Adipose tissue (tissue), 3 donors: ENCODE measurements at regions not wholly inside any gene's neighbourhood (a gene's known extent, or its start where the extent isn't known, plus 50 kb on each side); places are given as distances from the start of the nearest gene placed in this dataset.
"Not testable (repeated sequence)": the region's sequence is repeated elsewhere in the genome, so short reads cannot be mapped to it uniquely, and the experiment has no call there.

Experiments used
- H3K27ac ChIP-seq: one replicate; pipeline ENCODE4 v1.5.1; 2013; ENCODE audit warnings: low read depth, low read length
- WGBS, 3 donors: extraction: QIAGEN DNeasy Blood & Tissue Kit; methylation state at CpG; one replicate each; pipeline ENCODE4 v1.1.7; 2013; 5-methylcytosine and 5-hydroxymethylcytosine counted together
- donor health status: healthy with polysubstance abuse.
- donor health status: Bipolar disorder and iron deficiency.
- donor health status: healthy.

DNA sequence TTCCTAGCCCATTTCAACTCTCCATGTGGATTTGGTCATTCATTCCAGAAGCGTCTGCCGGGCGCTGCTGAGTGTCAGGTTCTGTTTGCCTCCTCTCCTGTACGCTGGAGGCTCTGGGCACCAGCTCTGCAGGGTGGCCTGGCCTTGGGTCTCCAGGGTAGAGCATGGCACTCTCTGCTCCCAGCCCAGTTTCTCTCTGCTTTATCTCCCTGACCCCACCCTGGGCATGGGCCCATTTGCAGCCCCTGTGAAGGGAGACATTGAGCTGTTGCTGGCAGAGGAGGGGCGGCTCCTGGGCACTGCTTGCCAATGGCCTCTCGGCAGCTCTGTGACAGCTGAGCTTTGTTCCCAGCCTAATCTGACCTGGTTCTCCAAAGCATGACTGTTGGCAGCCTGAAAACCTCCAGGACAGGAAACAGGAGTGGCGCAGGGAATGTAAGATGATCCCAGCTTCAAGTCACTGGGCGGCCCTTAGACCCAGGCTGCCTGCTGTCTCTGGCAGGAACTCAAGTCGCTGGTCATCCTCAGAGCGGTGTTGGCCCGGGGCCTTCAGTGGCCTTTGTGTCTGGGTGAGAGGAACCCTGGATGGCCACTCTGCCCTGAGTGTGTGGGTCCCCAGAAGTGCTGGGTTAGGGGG, 146.8 kb downstream of the SEC14L1 start:
- 21 to 71% (median 63%) methylated on average over 11 of the region's 11 CpGs for WGBS, 3 donors
- H3K27ac ChIP-seq: no peak overlapping the region

DNA sequence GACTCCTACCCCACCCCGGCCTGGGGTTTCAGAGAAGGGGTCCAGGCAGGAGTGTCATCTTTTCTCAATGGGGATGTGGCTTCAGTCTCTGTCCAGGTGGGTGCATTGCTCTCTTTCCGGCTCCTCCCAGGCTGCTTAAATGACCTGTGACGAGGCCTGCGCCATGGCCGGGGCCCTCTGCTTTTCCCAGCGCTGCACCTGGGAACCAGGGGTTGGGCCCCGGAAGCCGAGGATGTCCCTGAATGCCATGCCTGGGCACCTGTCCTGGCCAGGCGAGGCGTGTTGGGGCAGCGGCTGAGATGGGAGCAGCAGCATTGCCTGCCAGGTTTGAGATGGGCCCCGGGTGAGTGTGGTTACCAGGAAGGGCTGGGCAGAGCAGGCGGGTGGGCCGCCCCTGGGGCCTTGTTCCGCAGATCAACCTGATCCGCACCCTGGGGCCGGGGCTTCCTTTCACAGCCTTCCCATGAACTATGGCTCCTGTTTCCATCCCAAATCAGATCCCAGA, 147.4 kb downstream of the SEC14L1 start:
- 85 to 94% (median 87%) methylated on average over 17 of the region's 17 CpGs for WGBS, 3 donors
- no peak overlapping the region for H3K27ac ChIP-seq

- H3K27ac ChIP-seq: not testable (repeated sequence)
- 96 to 97% (median 97%) methylated on average over 20 of the region's 20 CpGs for WGBS, 3 donors
Measured at GRCh38 chr17:77290759-77291558, 150.2 kb downstream of the SEC14L1 start.

DNA sequence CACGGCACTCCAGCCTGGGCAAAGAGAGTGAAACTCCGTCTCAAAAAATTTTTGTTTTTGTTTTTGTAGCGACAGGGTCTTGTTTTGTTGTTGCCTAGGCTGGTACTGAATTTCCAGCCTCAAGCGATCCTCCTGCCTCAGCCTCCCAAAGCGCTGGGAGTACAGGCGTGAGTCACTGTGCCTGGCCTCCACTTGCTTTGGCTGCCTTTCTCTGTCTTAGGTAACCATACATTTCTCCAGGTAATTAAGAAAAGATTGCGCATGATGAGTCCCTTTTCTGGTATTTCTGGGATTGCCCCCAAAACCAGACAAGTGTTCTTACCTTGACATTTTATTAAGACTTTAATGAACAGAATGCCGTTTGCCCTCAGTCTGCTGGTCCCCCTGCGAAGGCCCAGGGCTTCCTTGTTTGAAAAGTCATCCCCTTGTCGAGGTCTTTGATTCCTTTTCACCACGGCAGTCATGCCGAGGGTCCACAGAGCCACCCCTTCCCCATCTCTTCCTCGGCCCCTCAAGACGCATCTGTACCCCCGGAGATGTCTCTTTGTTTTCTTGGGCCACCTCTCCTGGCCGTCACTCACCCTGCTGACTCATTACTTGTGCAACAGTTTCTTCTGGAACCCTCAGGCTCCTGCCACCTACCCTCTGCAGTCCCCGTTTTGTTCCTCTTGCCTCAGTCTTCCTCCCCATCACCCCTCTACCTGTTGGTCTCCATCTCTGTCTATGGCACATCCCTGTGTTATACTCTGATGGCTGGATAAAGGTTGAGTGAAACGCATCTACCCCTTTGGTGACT, 151.0 kb downstream of the SEC14L1 start:
- 88 to 97% (median 88%) methylated on average over 18 of the region's 18 CpGs for WGBS, 3 donors
- no peak overlapping the region for H3K27ac ChIP-seq

- WGBS, 3 donors: 90 to 94% (median 90%) methylated on average over 20 of the region's 20 CpGs
Measured at GRCh38 chr17:77294761-77295160, 154.0 kb downstream of the SEC14L1 start.

DNA sequence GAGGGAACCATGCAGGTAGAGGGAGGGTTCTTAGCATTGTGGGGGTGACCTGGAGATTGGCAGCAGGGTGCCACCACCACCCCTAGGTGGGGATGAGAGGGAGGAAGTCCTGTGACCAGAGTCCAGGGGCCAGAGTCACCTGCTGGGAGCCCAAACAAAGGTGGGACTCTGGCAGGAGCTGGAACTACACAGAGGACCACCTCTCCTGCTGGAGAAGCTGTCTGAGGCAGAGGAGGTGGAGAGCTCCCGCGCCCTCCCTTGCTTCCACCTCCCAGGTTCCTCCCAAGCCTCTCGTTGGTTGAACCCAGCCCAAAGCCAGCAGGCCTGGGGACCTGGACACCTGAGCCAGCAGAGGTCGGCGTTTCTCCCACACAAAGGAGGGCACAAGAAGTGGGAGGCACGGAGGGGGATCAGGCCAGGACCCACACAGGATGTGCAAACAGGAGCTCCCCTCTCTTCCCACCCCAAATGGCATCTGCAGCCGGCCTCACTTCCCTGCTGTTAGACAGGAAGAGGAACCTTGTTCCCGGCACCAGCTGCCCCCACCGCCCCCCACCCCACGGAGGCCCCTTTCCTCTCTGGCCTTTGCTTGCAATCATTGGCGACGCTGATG, 154.6 kb downstream of the SEC14L1 start:
- no peak overlapping the region for H3K27ac ChIP-seq
- WGBS, 3 donors: 43 to 85% (median 45%) methylated on average over 9 to 12 of the region's 12 CpGs

More at GRCh38 chr17:77294761-77295160, 154.0 kb downstream of the SEC14L1 start:
- no peak overlapping the region for H3K27ac ChIP-seq

GRCh38 chr17:77296769-77297409, 156.1 kb downstream of the SEC14L1 start:
- H3K27ac ChIP-seq: no peak overlapping the region
- WGBS, 3 donors: 96 to 97% (median 97%) methylated on average over 6 of the region's 6 CpGs

DNA sequence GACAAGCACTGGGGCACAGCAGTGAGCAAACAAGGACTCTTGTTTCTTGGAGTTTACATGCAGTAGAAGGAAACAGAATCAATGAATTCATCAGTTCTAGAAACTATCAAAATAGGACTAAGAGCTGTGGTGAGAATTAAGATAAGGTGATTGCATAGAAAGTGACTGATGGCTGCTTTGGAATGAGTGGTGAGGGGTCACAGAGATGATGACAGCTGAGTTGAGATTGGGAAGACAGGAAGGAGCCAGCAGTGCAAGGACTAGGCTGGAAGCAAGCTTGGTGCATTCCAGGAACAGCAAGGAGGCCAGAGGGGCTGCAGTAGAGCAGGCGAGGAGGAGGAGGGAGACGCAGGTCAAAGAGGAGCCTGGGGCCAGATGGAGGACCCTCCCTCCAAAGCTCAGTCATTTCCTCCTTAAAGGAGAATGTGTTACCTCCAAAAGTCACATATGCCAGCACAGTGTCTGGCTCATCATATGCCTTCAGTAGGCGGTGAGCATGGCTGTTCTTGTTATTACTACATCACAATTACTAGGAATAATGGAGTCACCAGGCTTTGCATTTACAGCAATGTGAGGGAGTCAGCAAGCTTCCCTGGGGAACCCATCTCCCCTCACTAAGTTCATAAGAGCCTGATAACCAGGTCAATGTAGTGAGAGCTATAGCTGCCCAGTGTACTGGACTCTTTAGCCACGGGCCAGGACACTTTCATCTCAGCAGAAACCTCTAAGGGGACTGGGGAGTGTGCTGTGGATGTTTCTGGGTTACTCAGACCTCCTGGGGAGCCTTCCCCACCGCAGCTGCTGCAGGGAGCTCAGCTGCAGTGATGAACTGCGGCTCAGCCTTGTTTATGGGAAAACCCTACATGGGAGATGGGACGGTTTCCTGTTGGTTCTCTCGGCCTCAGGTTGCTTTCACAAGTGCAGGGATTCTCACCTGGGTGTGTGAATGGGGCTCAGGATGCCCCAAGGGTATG, 157.2 kb downstream of the SEC14L1 start:
- H3K27ac ChIP-seq: no peak overlapping the region
- 91 to 98% (median 95%) methylated on average over 8 of the region's 8 CpGs for WGBS, 3 donors

DNA sequence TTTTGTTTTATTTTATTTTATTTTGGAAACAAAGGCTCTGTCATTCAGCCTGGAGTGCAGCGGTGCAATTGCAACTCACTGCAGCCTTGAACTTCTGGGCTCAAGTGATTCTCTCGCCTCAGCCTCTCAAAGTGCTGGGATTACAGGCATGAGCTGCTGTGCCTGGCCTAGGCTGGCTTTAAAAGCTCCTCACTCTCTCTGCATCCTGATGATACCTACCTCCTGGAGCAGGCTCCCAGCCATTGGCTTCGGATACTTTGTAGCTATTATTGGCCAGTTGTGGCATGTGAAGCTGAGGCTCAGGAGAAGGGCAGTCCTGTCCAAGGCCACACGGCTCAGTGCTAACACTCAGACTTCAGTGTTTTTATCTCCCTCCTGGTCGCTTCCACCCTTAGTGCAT, 158.0 kb downstream of the SEC14L1 start:
- WGBS, 3 donors: 97 to 99% (median 98%) methylated on average over 5 of the region's 5 CpGs
- H3K27ac ChIP-seq: no peak overlapping the region

GRCh38 chr17:77299256-77300015, 158.7 kb downstream of the SEC14L1 start:
- 89 to 95% (median 93%) methylated on average over 6 of the region's 6 CpGs for WGBS, 3 donors
- no peak overlapping the region for H3K27ac ChIP-seq

DNA sequence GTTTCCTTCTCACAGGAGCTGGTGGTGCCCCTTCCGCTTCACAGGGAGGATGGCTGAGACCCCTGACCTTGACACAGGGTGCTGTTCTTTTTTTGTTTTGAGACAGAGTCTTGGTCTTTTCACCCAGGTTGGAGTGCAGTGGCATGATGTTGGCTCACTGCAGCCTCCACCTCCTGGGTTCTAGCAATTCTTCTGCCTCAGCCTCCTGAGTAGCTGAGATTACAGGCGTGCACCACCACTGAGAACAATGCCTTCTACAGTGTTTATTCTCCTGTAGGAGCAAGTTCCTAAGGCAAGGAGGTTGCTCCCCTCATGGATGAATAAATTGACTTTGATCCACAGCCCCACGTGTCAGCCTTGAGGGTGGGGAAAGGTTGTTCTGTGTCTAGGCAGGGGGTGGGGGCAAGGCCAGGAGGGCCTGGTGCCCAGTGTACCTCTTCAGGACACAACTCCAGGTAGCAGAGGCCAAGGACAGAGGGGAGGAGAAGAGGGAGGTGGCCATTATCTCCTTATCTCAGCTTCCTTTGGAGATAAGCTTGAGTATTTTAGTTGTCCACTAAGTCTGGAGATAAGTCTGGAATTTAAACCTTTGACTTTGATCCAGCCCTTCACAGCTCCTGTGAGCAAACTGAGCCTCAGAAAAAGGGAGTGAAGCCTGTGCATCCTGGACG, 159.4 kb downstream of the SEC14L1 start:
- WGBS, 3 donors: 72 to 89% (median 78%) methylated on average over 4 of the region's 4 CpGs
- H3K27ac ChIP-seq: no peak overlapping the region

DNA sequence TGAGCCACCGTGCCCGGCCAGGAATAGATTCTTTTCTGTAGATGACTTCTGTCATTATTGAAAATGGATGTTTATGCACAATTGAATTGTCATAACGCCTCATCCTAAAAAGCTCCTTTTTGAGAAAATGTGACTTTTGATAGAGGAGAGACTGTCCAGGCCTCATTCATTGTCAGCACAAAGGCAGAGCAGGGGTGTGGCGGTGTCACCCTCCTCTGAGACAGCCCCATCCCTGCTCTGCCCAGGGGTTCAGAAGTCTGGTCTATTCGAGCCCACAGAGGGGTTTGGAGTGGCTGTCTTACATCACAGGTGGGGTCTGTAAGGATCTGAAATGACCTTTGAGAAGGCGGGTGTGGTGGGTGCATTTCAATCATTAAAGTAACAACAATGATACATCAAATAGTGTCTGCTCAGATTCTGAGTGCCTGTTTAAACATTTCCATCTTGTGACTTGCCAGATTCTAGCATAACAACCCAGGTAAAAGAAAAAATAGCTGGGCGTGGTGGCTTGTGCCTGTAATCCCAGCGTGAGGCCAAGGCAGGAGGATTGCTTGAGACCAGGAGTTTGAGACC, 161.0 kb downstream of the SEC14L1 start:
- H3K27ac ChIP-seq: no peak overlapping the region
- 84 to 92% (median 89%) methylated on average over 8 of the region's 8 CpGs for WGBS, 3 donors

GRCh38 chr17:77302682-77303081, 161.9 kb downstream of the SEC14L1 start:
- H3K27ac ChIP-seq: no peak overlapping the region
- 94 to 96% (median 95%) methylated on average over 8 of the region's 8 CpGs for WGBS, 3 donors

- 91 to 98% (median 92%) methylated on average over 6 of the region's 6 CpGs for WGBS, 3 donors
- no peak overlapping the region for H3K27ac ChIP-seq
Measured at GRCh38 chr17:77303620-77304019, 162.9 kb downstream of the SEC14L1 start.

GRCh38 chr17:77304051-77304745, 163.4 kb downstream of the SEC14L1 start:
- WGBS, 3 donors: 62 to 87% (median 85%) methylated on average over 17 of the region's 17 CpGs
- no peak overlapping the region for H3K27ac ChIP-seq
